ENCODE measurements at regions not wholly inside any gene's neighbourhood (a gene's known extent, or its start where the extent isn't known, plus 50 kb on each side); places are given as distances from the start of the nearest gene placed in this dataset.
"Not testable (repeated sequence)": the region's sequence is repeated elsewhere in the genome, so short reads cannot be mapped to it uniquely, and the experiment has no call there.

GRCh38 chr3:104362319-104362718 is 1004.4 kb upstream of the ALCAM start:
- DNase-seq (ENCODE audit: low read depth in 2 of 2) = no peak

- DNase-seq (ENCODE audit: low read depth in 2 of 2) = no peak
These were observed 999.7 kb upstream of the ALCAM start for GRCh38 chr3:104367000-104367399.

- no peak for DNase-seq (ENCODE audit: low read depth in 2 of 2)
These were observed 997.9 kb upstream of the ALCAM start for GRCh38 chr3:104368760-104369159.

GRCh38 chr3:104385421-104385820 is 981.3 kb upstream of the ALCAM start:
- DNase-seq (ENCODE audit: low read depth in 2 of 2) = no peak

- peak; percentile 10 to 21 for DNase-seq (ENCODE audit: low read depth in 2 of 2)
These were observed 978.1 kb upstream of the ALCAM start for GRCh38 chr3:104388619-104389018.

- no peak for DNase-seq (ENCODE audit: low read depth in 2 of 2)
These were observed 974.4 kb upstream of the ALCAM start for GRCh38 chr3:104392327-104392726.

- DNase-seq (ENCODE audit: low read depth in 2 of 2) = no peak
These were observed 969.6 kb upstream of the ALCAM start for GRCh38 chr3:104396974-104397669.

GRCh38 chr3:104397713-104398112 is 969.0 kb upstream of the ALCAM start:
- DNase-seq (ENCODE audit: low read depth in 2 of 2) = no peak

- no peak for DNase-seq (ENCODE audit: low read depth in 2 of 2)
These were observed 963.8 kb upstream of the ALCAM start for GRCh38 chr3:104402902-104403301.

- no peak for DNase-seq (ENCODE audit: low read depth in 2 of 2)
These were observed 955.0 kb upstream of the ALCAM start for GRCh38 chr3:104411757-104412156.

GRCh38 chr3:104412608-104413580 is 953.8 kb upstream of the ALCAM start:
- DNase-seq (ENCODE audit: low read depth in 2 of 2) = no peak

GRCh38 chr3:104428337-104428925 is 938.3 kb upstream of the ALCAM start:
- DNase-seq (ENCODE audit: low read depth in 2 of 2) = no peak

GRCh38 chr3:104429727-104430126 is 937.0 kb upstream of the ALCAM start:
- DNase-seq (ENCODE audit: low read depth in 2 of 2) = no peak

GRCh38 chr3:104436506-104436905 is 930.2 kb upstream of the ALCAM start:
- DNase-seq (ENCODE audit: low read depth in 2 of 2) = no peak

GRCh38 chr3:104437131-104437750 is 929.5 kb upstream of the ALCAM start:
- DNase-seq (ENCODE audit: low read depth in 2 of 2) = peak; percentile 88 to 89

- DNase-seq (ENCODE audit: low read depth in 2 of 2) = peak; percentile 66 to 69
These were observed 928.8 kb upstream of the ALCAM start for GRCh38 chr3:104437891-104438290.

- no peak for DNase-seq (ENCODE audit: low read depth in 2 of 2)
These were observed 928.0 kb upstream of the ALCAM start for GRCh38 chr3:104438706-104439105.

- not testable (repeated sequence) for DNase-seq (ENCODE audit: low read depth in 2 of 2)
These were observed 921.3 kb upstream of the ALCAM start for GRCh38 chr3:104445252-104445919.

GRCh38 chr3:104447681-104448080 is 919.0 kb upstream of the ALCAM start:
- no peak for DNase-seq (ENCODE audit: low read depth in 2 of 2)

GRCh38 chr3:104452697-104453096 is 914.0 kb upstream of the ALCAM start:
- no peak for DNase-seq (ENCODE audit: low read depth in 2 of 2)

- DNase-seq (ENCODE audit: low read depth in 2 of 2) = no peak
These were observed 908.1 kb upstream of the ALCAM start for GRCh38 chr3:104458657-104459056.

All from fibroblast of skin of left biceps (primary cell).